H9 (cell line): ENCODE measurements at regions not wholly inside any gene's neighbourhood (a gene's known extent, or its start where the extent isn't known, plus 50 kb on each side); places are given as distances from the start of the nearest gene placed in this dataset.

Experiments used
- DNase-seq: peaks from one replicate; pipeline ENCODE4 v3.0.0-alpha.2; 2017
- H2AFZ ChIP-seq: one replicate; pipeline ENCODE4 v1.6.1; 2013; ENCODE audit warnings: mild to moderate bottlenecking, low read length, control low read depth, moderate library complexity
- H2AK5ac ChIP-seq: 2 replicates; pipeline ENCODE4 v1.6.1; 2013; ENCODE audit warnings: low read length, control low read depth, mixed read lengths; ENCODE audit not compliant: insufficient read length
- H2BK120ac ChIP-seq: one replicate; pipeline ENCODE4 v1.6.1; 2013; ENCODE audit warnings: low read depth, mild to moderate bottlenecking, low read length, control low read depth, inconsistent platforms; ENCODE audit not compliant: poor library complexity, severe bottlenecking
- H2BK12ac ChIP-seq: 2 replicates; pipeline ENCODE4 v1.6.1; 2013; ENCODE audit warnings: low read length, control low read depth, mixed read lengths, low read depth; ENCODE audit not compliant: insufficient read length
- H2BK15ac ChIP-seq: 2 replicates; pipeline ENCODE4 v1.6.1; 2013; ENCODE audit warnings: low read depth, low read length, control low read depth
- H2BK20ac ChIP-seq: one replicate; pipeline ENCODE4 v1.6.1; 2013; ENCODE audit warnings: low read depth, mild to moderate bottlenecking, low read length, control low read depth, inconsistent platforms; ENCODE audit not compliant: poor library complexity, severe bottlenecking
- H2BK5ac ChIP-seq: 2 replicates; pipeline ENCODE4 v1.6.1; 2013; ENCODE audit warnings: low read length, control low read depth, mixed read lengths; ENCODE audit not compliant: insufficient read length
- H3K14ac ChIP-seq: 2 replicates; pipeline ENCODE4 v1.6.1; 2013; ENCODE audit warnings: low read length, control low read depth; ENCODE audit not compliant: insufficient read depth
- H3K18ac ChIP-seq: 2 replicates; pipeline ENCODE4 v1.6.1; 2013; ENCODE audit warnings: low read depth, mild to moderate bottlenecking, mixed read lengths, low read length, control low read depth; ENCODE audit not compliant: insufficient read length
- H3K23ac ChIP-seq: 2 replicates; pipeline ENCODE4 v1.6.1; 2013; ENCODE audit warnings: low read length, control low read depth, mixed read lengths, low read depth; ENCODE audit not compliant: insufficient read length
- H3K23me2 ChIP-seq: 2 replicates; pipeline ENCODE4 v1.6.1; 2013; ENCODE audit warnings: low read depth, mild to moderate bottlenecking, mixed read lengths, low read length, control low read depth; ENCODE audit not compliant: insufficient read length, poor library complexity, severe bottlenecking
- H3K27ac ChIP-seq: 2 replicates; pipeline ENCODE4 v1.5.1; 2013; ENCODE audit warnings: low read length, control low read depth, mixed read lengths, low read depth; ENCODE audit not compliant: insufficient read length
- H3K27me3 ChIP-seq: 2 replicates; pipeline ENCODE4 v1.6.1; 2013; ENCODE audit warnings: low read length, control low read depth, inconsistent platforms; ENCODE audit not compliant: insufficient read depth
- H3K4ac ChIP-seq: 2 replicates; pipeline ENCODE4 v1.6.1; 2013; ENCODE audit warnings: low read depth, mild to moderate bottlenecking, control low read depth, inconsistent platforms, low read length, moderate library complexity
- H3K4me1 ChIP-seq: 2 replicates; pipeline ENCODE4 v1.6.1; 2013; ENCODE audit warnings: low read length, control low read depth, inconsistent platforms; ENCODE audit not compliant: insufficient read depth
- H3K4me2 ChIP-seq: 2 replicates; pipeline ENCODE4 v1.6.1; 2013; ENCODE audit warnings: low read length, control low read depth, mixed read lengths; ENCODE audit not compliant: insufficient read length, insufficient read depth
- H3K56ac ChIP-seq: 2 replicates; pipeline ENCODE4 v1.6.1; 2013; ENCODE audit warnings: low read depth, mild to moderate bottlenecking, mixed read lengths, low read length, control low read depth; ENCODE audit not compliant: insufficient read length
- H3K79me1 ChIP-seq: 2 replicates; pipeline ENCODE4 v1.6.1; 2013; ENCODE audit warnings: low read depth, mild to moderate bottlenecking, moderate library complexity, low read length, control low read depth, inconsistent platforms; ENCODE audit not compliant: insufficient read depth, poor library complexity, severe bottlenecking
- H3K79me2 ChIP-seq: 2 replicates; pipeline ENCODE4 v1.6.1; 2013; ENCODE audit warnings: low read length, control low read depth, inconsistent platforms; ENCODE audit not compliant: insufficient read depth
- H3K9ac ChIP-seq: 2 replicates; pipeline ENCODE4 v1.6.1; 2013; ENCODE audit warnings: low read length, control low read depth, mixed read lengths; ENCODE audit not compliant: insufficient read length; ENCODE audit errors: extremely low read depth
- H3K9me3 ChIP-seq: one replicate; pipeline ENCODE4 v1.6.1; 2013; ENCODE audit warnings: low read depth, low read length, inconsistent platforms; ENCODE audit not compliant: control insufficient read depth
- H3T11ph ChIP-seq: one replicate; pipeline ENCODE4 v1.6.1; 2013; ENCODE audit warnings: mild to moderate bottlenecking, low read length, control low read depth, inconsistent platforms
- H4K20me1 ChIP-seq: one replicate; pipeline ENCODE4 v1.6.1; 2013; ENCODE audit not compliant: control insufficient read depth, insufficient read length, insufficient read depth
- H4K5ac ChIP-seq: 2 replicates; pipeline ENCODE4 v1.6.1; 2013; ENCODE audit warnings: low read depth, mild to moderate bottlenecking, mixed read lengths, low read length, control low read depth; ENCODE audit not compliant: insufficient read length
- H4K8ac ChIP-seq: replicated peaks from 2 replicates; pipeline ENCODE4 v1.6.1; 2013; ENCODE audit warnings: low read length, control low read depth, mixed read lengths, low read depth; ENCODE audit not compliant: insufficient read length
- H4K91ac ChIP-seq: 2 replicates; pipeline ENCODE4 v1.6.1; 2013; ENCODE audit warnings: low read depth, mild to moderate bottlenecking, moderate library complexity, mixed read lengths, low read length, control low read depth; ENCODE audit not compliant: insufficient read length
- H3K27ac Mint-ChIP-seq, 3 experiments: 2 replicates in 2 of 3; 3 replicates in 1 of 3; pipeline ENCODE4 v1.8.0; 2020 to 2021; ENCODE audit warnings: mixed read lengths in 3 of 3, mild to moderate bottlenecking in 1 of 3, moderate library complexity in 1 of 3
- H3K27me3 Mint-ChIP-seq: 2 replicates; pipeline ENCODE4 v1.8.0; 2021; ENCODE audit warnings: low read depth, mild to moderate bottlenecking, moderate library complexity, mixed read lengths
- H3K36me3 Mint-ChIP-seq, 3 experiments: 2 replicates in 2 of 3; 3 replicates in 1 of 3; pipeline ENCODE4 v1.8.0; 2020 to 2021; ENCODE audit warnings: low read depth in 3 of 3, mixed read lengths in 3 of 3; ENCODE audit not compliant: insufficient read depth in 1 of 3
- H3K4me1 Mint-ChIP-seq, 2 experiments: 2 replicates each; pipeline ENCODE4 v1.8.0; 2020; ENCODE audit warnings: mixed read lengths in 2 of 2
- H3K4me3 Mint-ChIP-seq, 2 experiments: 2 replicates in 1 of 2; 3 replicates in 1 of 2; pipeline ENCODE4 v1.8.0; 2020 to 2021; ENCODE audit warnings: mild to moderate bottlenecking in 2 of 2, mixed read lengths in 2 of 2, moderate library complexity in 1 of 2
- H3K9me3 Mint-ChIP-seq, 2 experiments: 2 replicates in 1 of 2; 3 replicates in 1 of 2; pipeline ENCODE4 v1.8.0; 2020; ENCODE audit warnings: mild to moderate bottlenecking in 2 of 2, mixed read lengths in 2 of 2, moderate library complexity in 1 of 2
- WGBS: extraction: QIAGEN DNeasy Blood & Tissue Kit; methylation state at CpG from one replicate; pipeline ENCODE4 v1.1.7; 2013; ENCODE audit warnings: missing lambda C conversion rate, low lambda C conversion rate, mixed read lengths; ENCODE audit not compliant: insufficient read length; ENCODE audit errors: extremely low coverage; 5-methylcytosine and 5-hydroxymethylcytosine counted together
- TF ChIP-seq, protein P1 (sequence below): fragments of 200-600 bp; sonication (generic); conservative IDR thresholded peaks from 3 replicates; pipeline ENCODE4 v1.8.0; 2021; ENCODE audit warnings: antibody characterized with exemption, mild to moderate bottlenecking

DNA sequence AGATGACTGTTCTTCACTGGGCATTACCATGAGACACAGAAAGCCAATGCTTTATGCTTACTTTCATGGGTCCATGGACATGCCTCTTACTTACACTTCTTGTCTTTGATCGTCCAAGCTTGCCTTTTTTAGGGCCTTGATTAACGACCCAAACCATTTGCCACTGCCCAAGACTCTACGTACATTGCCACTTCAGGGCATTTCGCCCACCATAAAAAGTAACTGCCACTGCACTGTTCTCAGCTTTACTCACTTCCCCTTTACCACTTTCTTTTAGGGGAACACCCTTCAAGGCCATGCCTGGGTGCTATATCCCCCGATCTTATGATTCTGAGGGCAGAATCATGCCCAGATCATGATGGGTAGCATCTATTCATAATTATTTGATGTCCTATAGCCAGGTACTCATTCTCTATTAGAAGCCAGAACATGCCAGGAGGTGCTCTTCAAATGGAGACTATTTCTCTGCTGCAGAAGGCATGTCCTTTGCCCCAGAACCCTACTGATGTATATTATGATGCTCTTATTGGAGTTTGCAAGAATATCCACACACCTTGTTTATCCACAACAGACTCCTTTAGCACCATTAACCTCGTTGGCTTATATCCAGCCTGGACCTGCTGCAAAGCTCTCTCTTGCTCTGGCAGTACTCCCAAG lies 64.1 kb upstream of the RAD23B start:
- no peak overlapping the region for H2BK15ac ChIP-seq
- H4K91ac ChIP-seq, result no peak overlapping the region
- H2BK5ac ChIP-seq, result no peak overlapping the region
- no peak overlapping the region for H3K14ac ChIP-seq
- H3K23ac ChIP-seq, result no peak overlapping the region
- no peaks in the 10 kb centered on the region for H3K23me2 ChIP-seq
- no peaks in the 10 kb centered on the region for H3K27me3 ChIP-seq
- no peaks in the 10 kb centered on the region for H4K20me1 ChIP-seq
- H2BK20ac ChIP-seq, result no peak overlapping the region
- TF ChIP-seq, protein P1, sequence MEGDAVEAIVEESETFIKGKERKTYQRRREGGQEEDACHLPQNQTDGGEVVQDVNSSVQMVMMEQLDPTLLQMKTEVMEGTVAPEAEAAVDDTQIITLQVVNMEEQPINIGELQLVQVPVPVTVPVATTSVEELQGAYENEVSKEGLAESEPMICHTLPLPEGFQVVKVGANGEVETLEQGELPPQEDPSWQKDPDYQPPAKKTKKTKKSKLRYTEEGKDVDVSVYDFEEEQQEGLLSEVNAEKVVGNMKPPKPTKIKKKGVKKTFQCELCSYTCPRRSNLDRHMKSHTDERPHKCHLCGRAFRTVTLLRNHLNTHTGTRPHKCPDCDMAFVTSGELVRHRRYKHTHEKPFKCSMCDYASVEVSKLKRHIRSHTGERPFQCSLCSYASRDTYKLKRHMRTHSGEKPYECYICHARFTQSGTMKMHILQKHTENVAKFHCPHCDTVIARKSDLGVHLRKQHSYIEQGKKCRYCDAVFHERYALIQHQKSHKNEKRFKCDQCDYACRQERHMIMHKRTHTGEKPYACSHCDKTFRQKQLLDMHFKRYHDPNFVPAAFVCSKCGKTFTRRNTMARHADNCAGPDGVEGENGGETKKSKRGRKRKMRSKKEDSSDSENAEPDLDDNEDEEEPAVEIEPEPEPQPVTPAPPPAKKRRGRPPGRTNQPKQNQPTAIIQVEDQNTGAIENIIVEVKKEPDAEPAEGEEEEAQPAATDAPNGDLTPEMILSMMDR, result no peak
- no peak overlapping the region for H3K27ac Mint-ChIP-seq
- no peak overlapping the region for H2AK5ac ChIP-seq
- H3K9ac ChIP-seq, result no peak overlapping the region
- no peak overlapping the region for H3K56ac ChIP-seq
- H2BK120ac ChIP-seq, result no peak overlapping the region
- H3K79me2 ChIP-seq, result no peaks in the 10 kb centered on the region
- no peaks in the 10 kb centered on the region for H3K9me3 ChIP-seq
- H2AFZ ChIP-seq, result no peak overlapping the region
- no peak overlapping the region for H3T11ph ChIP-seq
- no peaks in the 10 kb centered on the region for H3K4me1 ChIP-seq
- H3K36me3 Mint-ChIP-seq, result no peaks in the 10 kb centered on the region
- H3K27me3 Mint-ChIP-seq, result no peaks in the 10 kb centered on the region; the same call in 1 of the 2 replicates
- H3K4me3 Mint-ChIP-seq, result no peak overlapping the region
- no peak overlapping the region for H2BK12ac ChIP-seq
- H3K4me2 ChIP-seq, result no peak overlapping the region
- no peaks in the 10 kb centered on the region for H3K9me3 Mint-ChIP-seq
- no peak overlapping the region for H3K27ac ChIP-seq
- WGBS, result no CpG with 5 or more reads among the region's 6 CpGs
- no peak for DNase-seq
- H3K4ac ChIP-seq, result no peak overlapping the region
- H3K18ac ChIP-seq, result no peak overlapping the region
- H4K5ac ChIP-seq, result no peak overlapping the region
- H3K4me1 Mint-ChIP-seq, result peaks cover 6 to 8% of the 10 kb centered on the region in 2 experiments; a peak in 3 of 4 replicates
- no peak overlapping the region for H4K8ac ChIP-seq
- no peaks in the 10 kb centered on the region for H3K79me1 ChIP-seq
